HG03135 (cell line): ENCODE measurements at regions not wholly inside any gene's neighbourhood (a gene's known extent, or its start where the extent isn't known, plus 50 kb on each side); places are given as distances from the start of the nearest gene placed in this dataset.
"Not testable (repeated sequence)": the region's sequence is repeated elsewhere in the genome, so short reads cannot be mapped to it uniquely, and the experiment has no call there.

Experiments used
- ATAC-seq: cut with Tn5 transposase; IDR thresholded peaks from one replicate; pipeline ENCODE4 v1.9.1; 2021; ENCODE audit warnings: mild to moderate bottlenecking, moderate library complexity; ENCODE audit not compliant: unreplicated experiment

DNA sequence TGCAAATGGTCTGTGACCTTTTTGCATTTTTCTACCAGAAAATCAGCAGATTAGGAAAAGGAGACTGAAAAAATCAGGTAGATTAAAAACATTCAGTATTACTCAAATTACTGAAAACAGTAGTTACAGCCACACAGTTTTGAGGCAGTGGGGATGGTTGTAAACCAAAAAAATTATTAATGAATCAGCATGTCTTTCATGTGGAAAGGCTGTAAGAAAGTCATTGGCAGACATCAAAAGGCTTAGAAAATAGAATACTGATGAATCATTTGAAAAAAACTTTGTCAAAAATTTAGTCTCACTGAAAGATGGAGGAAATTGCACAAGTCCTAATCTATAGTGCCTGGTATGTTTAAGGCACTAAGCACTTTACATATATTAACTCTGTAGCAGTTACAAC lies 133.9 kb upstream of the GCFC2 start:
- ATAC-seq: no peak

DNA sequence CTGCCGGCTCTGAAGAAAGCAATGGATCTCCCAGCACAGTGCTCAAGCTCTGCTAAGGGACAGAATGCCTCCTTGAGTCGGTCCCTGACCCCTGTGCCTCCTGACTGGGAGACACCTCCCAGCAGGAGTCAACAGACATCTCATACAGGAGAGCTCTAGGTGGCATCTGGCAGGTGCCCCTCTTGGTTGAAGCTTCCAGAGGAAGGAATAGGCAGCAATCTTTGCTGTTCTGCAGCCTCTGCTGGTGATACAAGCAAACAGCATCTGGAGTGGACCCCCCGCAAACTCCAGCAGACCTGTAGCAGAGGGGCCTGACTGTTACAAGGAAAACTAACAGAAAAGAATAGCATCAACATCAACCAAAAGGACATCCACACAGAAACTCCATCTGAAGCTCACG lies 123.9 kb upstream of the GCFC2 start:
- not testable (repeated sequence) for ATAC-seq

DNA sequence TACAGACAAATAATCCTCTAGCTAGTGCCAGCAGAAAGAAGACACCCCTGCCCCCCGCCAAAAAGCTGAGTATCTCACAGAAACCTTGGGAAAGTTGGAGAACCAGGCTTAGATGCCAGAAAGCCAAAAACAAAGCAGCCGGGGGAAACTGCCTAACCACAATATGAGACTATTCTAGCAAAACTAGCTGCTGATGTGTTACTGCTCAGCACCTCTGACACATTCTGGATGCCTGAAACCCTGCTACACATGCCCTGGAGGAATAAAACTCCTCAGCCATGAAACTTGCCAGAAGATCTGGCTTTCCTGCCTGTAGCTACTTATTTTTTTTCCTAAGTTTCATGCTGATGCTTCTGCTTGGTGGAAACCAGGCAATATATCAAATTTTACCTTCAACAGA lies 122.7 kb upstream of the GCFC2 start:
- no peak for ATAC-seq

DNA sequence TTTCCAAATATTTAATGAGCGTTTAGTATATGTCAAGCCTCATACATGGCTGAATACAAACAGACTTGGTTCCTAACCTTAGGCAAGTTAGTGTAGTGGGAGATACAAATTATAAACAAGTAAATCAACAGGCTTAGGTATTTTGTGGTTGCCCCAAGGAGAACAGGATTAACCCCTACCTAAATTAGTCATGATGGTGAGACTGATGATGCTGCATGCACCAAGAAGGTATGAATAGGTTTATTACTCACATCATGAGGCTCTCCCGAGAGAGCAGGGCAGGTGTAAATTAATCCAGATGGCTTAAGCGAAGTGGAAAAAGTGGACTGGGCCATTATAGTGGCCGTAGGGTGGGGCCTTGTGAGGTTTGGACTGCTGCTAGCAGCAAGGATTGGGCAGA lies 118.1 kb upstream of the GCFC2 start:
- no peak for ATAC-seq

DNA sequence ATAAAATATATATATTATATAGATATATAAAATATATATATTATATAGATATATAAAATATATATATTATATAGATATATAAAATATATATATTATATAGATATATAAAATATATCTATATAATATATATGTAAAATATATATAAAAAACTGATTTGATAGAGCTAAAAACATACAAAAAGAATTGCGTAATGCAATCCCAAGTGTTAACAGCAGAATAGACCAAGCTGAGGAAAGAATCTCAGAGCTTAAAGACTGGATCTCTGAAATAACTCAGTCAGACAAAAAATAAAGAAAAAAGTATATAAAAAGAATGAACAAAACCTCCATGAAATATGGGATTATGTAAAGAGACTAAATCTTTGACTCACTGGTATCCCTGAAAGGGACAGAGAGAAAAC lies 112.8 kb upstream of the GCFC2 start:
- ATAC-seq: not testable (repeated sequence)

DNA sequence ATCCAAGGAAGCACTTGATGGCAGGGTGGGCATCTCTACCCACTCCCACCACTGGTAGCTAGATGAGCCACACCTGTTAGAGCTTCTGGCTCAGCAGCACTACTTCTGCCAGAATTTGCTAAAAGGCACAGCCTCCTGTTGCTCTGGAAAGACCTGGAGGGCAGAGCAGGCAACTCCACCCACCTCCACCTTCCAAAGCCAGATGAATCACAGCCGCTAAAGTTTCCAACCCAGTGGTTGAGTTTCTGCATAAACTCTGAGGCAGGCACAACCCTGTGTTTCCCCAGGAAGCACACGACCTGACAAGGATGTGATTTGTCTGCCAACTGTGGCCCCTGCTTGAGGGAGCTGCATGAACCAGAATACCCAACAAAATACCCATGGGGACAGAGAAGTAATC lies 111.6 kb upstream of the GCFC2 start:
- ATAC-seq: no peak

DNA sequence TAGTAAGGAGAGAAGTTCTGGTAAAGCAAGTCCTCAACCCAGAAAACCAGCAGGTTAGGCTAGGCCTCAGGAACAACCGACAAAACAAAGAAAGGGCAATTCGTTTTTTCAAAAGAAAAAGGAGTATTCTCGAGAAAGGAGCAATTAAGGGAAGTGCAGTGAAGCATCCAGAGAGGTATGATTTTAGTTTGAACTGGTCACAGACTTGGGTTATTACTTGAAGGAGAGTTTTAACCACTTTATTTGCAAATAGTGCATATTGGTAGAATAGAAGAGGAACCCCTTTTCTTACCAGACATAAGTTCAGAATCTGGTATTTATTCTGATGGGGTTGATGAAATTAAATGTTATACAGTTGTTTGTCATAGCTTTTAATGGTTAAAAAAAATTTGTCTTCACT lies 110.0 kb upstream of the GCFC2 start:
- ATAC-seq: no peak

DNA sequence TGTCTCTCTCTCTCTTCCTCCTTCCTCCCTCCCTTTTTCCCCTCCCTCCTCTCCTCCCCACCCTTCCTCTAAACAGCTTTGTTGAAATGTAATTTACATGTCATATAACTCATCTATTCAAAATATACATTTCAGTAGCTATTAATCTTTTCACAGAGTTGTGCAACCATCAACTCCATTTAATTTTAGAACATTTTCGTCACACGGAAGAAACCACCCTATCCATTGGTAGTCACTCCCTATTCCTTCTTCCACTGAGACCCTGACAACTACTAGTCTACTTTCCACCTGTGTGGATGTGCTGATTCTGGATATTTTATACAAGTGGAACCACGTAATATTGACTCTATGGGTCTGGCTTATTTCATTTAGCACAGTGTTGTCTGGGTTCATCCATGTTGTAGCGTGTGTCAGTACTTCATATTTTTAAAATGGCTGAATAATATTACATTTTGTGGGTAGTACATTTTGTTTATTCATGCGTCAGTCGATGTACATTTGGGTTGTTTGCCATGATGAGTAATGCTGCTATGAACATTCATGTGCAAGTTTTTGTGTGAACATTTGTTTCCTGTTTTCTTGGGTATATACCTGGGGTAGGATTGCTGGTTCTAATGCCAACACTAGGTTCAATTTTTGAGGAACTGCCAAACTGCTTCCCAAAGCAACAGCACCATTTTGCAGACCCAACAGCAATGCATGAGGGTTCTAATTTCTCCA lies 100.1 kb upstream of the GCFC2 start:
- ATAC-seq: no peak

DNA sequence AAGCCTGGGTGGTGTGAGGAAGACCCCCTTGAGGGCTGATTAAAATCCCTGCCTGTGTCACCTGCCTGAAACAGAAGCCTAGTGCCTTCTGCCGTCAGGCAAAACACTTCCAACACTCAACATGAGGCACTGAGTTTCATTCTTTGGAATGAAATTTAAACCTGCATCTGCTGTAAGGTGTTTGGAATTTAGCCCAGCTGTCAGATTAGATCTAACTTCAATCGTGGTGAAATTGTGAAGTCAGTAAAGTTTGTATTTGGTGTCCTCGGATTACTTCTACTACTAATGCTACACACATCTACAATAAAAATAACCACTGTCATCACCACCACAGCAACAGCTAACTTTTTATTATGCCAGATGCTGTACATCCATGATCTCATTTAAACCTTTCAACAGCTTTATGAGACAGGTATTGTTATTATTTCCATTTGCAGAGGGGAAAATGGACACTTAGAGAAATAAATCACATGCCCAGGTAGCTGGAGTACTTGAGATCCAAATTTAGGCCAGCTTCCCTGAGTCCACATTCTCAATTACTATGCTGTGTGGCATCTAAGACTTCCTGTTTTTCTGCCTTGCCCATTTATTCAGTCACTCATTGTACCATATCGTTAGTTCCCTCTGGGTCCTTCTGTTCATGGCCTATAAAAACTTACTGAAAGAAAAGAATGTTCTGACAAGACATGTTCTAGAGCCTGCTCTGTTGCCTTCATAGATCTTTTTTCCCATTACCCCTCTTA lies 98.2 kb upstream of the GCFC2 start:
- no peak for ATAC-seq

DNA sequence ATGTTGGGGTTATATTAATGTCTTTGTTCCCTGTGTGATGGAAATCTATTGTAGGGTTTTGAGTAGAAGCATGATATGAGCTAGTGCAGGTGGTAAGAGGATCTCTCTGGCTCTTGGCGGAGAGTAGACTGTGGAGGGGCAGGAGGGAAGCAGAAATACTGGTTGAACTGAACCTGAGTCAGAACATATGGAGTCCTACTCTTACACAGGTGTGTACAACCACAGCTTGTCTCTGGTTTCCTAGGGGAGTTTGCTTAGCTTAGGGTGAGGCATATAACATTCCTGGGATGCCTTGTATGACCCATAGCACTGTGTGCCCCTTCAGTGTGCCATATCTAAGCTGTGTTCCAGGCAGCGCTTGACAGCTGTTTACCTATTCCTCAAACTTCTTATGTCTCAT lies 97.3 kb upstream of the GCFC2 start:
- no peak for ATAC-seq

DNA sequence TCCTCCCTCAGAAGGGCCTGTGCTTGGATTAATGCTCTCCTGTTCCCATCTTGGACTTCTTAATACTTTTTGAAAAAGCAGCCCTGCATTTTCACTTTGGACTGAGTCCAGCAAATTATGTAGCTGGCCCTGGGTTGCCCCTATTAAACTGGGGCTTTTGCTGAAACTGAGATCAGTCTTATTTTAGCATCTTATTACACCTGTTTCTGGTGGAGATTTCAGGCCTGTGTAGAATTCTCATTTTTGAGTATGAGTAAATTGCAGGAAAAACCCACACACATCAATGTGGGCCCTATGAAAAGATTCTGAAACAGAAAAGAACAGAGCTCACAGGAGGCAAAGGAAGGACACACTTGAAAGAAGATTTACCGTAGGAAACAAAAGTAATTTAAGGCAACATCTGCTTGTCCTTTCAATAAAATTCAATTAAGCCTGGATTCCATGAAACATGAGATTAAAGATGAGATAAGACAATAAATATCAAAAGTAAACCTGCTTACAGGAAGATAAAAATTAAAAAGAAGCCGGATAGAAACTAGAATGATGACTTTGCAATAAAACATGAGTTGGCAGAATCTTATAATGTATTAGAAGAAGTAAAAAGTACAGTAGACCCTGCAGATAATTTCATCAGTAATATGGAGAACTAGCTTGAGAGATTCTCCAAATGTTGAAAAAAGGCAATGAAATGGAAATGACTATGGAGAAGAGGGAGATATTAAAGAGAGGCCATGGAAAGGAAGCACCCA lies 90.7 kb upstream of the GCFC2 start:
- ATAC-seq: no peak

DNA sequence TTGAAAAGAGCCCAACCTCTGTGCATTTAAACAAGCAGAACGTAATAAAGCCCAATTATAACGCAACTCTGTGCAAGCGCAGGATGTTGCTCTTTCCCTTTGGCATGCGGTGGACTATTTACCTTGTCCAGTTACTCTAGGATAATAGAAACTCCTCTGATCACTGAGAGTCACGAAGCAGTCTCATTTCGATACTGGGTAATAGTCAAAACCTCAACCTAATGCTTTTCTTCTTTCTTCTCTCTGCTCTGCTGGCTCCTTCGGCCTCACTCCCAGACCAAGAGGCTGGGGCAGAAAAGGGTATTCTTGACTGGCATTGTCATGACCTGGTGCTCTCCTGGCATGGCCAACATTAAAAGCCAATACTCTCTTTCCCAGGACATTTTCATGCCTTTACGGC lies 89.7 kb upstream of the GCFC2 start:
- no peak for ATAC-seq

DNA sequence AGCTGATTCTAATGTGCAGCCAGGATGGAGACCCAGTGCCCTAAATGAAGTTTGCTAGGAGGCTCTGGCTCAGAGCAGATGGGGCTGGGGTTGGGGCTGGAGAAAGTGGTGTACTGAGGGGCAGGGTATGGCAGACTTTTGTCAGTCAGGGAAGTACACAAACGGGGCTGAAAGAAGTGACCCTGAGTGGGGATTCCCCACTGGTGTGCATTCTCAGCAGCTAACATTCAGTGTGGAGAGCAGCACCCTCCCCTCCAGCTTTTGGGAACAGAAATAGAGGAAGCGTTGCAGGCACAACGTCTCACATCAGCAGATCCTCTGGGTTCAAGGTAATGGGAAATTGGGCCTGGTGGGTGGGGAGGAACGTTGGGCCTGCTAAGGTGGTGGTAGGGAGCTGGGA lies 89.1 kb upstream of the GCFC2 start:
- ATAC-seq: no peak

DNA sequence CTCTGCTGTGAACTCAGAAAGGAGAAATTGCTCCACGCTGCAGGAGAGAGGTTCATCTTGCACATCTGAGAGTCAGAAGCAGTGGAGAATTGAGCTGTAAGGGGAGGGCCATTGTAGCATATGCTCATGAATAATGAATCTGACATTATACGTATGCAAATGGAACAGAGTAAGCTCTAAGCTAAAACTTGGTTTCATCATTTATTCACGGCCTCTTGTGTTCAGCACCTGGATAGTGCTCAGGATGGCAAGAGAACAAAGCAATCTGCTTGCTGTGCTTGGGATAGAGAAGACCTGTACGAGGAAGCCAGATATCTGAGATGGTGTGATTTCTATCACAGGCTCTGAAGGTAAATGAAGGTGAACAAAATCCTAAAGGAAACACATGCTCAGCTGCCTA lies 87.9 kb upstream of the GCFC2 start:
- ATAC-seq: no peak

DNA sequence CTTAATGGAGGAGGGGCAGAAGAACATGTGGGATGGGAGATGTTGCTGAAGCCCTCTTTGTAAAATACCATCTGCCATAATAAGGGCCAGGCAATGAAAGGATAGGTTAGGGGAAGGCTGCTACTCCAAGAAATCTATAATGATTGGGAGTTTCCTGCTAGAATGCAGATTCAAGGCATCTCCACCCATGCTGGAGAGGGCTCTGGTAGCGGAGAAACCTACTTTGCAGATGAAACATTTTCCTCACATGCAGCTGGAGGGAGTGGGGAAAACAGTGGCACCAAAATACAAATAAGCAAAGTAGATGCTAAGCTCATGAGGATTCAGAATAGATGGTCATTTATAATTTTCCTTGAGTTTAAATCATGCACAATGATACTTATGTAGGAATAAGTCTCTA lies 82.3 kb upstream of the GCFC2 start:
- ATAC-seq: no peak

DNA sequence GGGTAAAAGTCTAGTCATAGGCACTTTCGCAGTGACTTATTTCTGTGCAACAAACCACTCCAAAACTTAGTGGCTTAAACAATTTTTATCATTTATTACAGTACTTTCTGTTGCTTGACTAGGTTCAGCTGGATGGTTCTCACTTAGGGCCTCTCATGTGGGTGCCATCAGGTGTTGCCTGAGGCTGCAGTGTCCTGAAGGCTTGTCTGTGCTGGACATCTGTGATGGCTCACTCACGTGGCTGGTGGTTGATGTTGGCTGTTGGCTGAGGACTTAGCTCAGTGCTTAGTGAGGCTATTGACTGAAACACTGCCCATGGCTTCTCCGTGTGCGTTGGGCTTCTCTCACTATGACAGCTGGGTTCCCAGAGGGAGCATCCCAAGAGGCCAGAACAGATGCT lies 81.4 kb upstream of the GCFC2 start:
- no peak for ATAC-seq

DNA sequence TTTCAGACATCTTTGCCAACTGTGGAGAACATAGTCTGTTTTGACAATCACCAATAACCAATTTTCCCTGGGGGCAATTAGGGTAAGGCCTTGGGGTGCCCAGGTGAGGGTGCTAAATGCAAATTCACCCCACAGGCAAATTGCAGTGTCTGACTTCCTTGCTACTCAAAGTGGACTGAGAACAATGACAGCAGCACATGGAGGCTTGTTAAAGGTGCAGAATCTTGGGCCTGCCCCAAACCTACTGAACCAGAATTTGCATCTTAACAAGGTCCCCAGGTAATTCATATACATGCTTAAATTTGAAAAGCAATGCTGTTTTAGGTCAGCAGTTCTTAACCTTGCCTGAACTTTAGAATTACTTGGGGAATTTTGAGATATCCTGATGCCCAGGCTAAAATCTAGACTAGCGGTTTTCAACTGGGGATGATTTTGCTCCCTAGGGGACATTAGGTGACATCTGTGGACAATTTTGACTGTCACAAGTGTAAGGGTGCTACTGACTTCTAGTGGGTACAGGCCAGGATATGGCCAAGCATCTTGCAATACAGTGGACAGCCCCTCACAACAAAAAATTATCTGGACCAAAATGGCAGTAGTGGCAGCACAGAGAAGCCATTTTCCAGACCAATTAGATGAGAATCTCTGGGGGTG lies 80.2 kb upstream of the GCFC2 start:
- no peak for ATAC-seq

DNA sequence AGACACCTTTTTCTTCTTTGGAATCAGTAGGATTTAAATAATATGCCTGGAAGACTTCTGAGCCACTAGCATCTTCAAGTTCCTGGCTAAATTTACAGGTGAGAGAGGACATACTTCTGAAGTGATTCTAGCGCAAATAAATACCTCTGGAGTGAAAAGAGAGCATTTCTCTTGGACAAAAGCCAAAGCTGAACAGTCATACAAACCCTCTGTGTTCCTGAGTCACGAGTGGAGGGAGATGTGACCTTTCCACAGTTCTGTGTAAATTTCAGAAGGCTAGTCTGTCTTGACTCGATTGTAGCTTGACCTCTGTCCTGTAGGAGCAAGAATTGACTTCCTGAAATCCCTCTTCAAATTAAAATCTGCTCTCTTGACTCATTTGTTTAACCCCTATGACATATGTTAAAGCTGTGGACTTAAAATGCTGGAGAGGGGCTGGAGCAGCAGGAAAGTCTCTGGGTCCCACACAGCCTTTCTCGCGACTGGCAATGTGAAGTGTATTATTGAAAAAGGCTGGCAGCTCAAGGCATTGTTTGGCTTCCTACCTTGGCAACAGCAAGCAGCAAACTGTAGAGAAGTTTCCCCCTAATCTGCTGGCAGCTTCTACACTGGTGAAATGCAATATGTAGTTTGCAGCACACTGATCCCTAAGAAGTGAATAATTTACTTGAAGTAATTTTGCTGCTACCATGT lies 79.6 kb upstream of the GCFC2 start:
- ATAC-seq: no peak

DNA sequence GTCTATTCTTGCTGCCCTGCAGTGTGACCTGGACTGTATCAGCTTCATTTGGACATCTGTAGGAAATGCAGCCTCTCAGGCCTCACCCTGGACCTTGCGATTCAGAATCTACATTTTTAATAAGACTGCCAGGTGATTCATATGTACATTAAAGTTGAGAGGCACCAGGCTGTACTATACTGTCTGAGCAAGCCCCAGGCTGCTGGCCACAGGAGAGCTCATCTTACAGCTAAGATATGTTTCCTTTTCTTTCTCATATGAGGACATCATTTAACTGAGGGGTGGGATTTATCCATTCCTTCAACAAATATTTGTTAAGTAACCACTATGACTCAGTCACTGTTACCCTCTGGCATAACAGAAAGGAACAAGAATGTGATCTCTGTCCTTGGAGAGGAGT lies 78.2 kb upstream of the GCFC2 start:
- no peak for ATAC-seq

DNA sequence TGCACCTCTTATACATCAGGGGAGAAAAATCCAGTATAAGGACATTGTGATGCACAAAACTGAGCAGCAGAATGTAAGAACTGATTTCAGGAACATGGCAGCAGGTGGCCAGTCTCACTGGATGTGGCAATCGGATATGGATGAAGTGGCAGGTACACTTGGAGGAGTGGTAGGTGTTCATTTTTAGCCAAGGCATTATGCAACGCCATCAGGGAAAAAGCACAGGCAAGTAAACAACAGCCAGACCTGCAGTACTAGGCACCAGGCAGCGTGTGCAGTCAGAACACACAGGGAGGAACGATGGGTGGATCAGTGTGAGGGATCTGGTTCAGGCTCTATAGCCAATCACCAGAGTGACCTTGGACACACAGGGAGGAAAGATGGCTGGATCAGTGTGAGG lies 77.4 kb upstream of the GCFC2 start:
- ATAC-seq: no peak

DNA sequence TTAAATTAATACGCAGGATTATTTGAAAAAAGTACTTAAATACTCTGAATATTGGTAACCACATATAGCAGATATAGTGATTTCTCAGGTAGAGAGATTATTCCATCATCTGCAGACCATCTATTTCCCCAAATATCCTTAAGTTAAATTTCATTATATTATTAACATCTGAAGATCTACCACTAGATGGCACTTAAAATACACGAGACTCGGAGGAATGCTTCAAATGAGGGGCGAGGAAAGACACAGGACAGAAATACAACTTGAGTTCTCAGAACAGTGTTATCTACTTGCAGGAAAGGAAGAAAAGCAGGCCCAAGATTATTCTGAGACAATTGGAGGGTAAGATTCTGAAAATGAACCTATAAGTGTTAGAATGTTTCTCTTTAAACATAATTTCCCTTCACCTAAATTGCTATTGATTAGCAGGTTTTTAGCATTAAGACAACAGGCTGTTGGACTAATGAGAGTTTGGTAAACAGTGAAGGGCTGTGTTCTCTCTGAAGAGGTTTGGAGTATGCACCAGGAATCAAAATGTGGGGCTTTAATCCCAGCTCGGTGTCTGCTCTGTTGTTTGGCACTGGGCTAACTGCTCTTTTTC lies 76.9 kb upstream of the GCFC2 start:
- no peak for ATAC-seq
